Activated T-cell treated with anti-CD3 and anti-CD28 coated beads, Interleukin-2, amount 50 U/mL, for 1 hour (primary cell): ENCODE measurements at regions not wholly inside any gene's neighbourhood (a gene's known extent, or its start where the extent isn't known, plus 50 kb on each side); places are given as distances from the start of the nearest gene placed in this dataset.
"Not testable (repeated sequence)": the region's sequence is repeated elsewhere in the genome, so short reads cannot be mapped to it uniquely, and the experiment has no call there.

Experiments used
- DNase-seq: peaks from one replicate; pipeline ENCODE4 v3.0.0-alpha.2; 2020

DNA sequence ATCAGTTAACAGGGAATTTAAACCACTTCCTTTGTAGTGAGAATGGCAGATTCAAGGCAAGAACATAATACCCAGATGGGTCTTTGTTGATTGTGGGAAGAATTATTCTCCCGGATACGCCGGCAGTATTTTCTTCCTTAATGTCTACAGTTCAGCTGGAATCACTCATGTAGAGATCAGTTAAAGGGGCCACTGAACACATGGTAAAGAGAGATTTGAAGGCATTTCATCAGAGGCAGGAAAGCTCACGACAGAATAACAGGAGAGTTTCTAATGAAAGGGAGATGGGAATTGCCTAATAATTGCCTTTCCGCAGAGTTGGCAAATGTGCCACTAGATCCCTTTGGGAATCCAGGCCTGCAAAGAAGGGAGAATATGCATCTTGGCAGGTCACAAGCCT, 327.7 kb upstream of the ZNF804A start:
- DNase-seq: no peak

- DNase-seq: no peak
Measured at GRCh38 chr2:184272056-184272455, 326.3 kb upstream of the ZNF804A start.

- no peak for DNase-seq
Measured at GRCh38 chr2:184294831-184295230, 303.5 kb upstream of the ZNF804A start.

DNA sequence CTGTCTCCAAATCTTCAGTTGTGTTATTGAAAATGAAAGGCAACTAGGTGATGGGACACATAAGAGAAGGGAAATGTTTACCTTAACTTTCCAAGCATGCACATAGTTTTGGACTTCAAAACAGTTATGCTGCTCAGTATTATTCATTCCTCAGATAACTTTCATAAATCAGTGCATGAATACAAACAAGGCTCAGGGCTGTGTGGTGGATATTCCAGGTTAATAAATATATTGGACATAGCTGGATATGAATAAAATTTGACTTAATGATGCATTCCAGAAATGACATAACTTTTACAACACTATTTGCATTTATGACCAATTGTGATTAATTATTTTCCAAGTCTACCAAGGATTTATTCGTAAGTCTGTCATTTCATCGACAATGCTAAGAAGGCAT, 301.2 kb upstream of the ZNF804A start:
- no peak for DNase-seq

- DNase-seq: no peak
Measured at GRCh38 chr2:184302506-184302905, 295.8 kb upstream of the ZNF804A start.

DNA sequence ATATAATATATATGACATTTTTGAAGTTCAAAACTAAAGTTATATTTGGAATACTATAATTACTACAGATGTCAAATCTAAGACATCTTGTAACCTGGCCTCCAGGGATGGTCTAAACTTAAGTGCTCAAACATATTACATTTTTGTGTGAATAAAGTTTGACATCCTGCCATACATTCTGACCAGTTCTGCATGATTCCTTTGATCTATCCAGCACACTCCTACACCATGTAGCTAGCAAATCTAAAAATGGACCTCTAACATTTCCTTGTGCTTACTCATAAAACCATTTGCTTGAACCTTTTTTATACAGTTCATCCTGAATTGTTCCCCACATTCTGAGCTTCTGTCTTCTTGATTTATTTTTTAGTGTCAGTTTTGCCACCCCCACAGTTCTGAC, 294.3 kb upstream of the ZNF804A start:
- no peak for DNase-seq

- no peak for DNase-seq
Measured at GRCh38 chr2:184305105-184305504, 293.2 kb upstream of the ZNF804A start.

- DNase-seq: no peak
Measured at GRCh38 chr2:184308706-184309105, 289.6 kb upstream of the ZNF804A start.

DNA sequence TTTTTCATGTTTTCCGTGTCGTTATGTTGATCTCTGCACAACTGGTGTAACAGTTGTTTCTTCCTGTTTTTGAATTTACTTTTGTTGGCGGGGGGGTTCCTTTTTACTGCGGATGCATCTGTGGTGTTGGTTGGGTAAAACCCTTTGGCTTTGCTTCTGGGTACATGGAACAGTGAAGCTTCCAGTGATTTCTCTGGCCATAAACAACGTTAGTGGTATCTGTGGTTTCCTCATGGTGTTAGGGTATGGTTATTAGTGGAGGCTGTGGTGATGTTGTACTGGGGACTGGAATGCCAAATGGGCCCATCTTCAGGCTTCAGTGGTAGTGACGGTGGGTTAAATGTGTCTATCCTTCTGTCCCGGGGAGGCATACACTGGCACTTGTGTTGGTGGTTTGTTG, 285.4 kb upstream of the ZNF804A start:
- no peak for DNase-seq

DNA sequence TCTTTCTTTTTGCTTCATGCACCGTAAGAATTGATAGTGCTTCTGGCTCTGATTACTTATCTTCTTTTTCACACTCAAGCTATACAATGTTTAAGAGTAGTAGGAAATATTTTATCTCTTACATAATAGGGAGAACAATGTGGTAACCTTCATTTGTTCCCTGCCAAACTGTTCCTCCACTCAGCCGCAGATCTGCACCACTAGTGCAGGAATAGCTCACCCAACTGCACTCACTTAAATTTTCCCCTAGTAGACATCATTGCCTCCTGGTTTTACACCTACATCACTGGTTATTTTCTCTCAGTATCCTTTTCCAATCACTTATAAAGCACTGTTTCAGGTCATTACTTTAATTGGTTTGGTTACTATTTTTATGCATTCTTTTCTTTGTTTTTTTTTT, 283.5 kb upstream of the ZNF804A start:
- DNase-seq: no peak

DNA sequence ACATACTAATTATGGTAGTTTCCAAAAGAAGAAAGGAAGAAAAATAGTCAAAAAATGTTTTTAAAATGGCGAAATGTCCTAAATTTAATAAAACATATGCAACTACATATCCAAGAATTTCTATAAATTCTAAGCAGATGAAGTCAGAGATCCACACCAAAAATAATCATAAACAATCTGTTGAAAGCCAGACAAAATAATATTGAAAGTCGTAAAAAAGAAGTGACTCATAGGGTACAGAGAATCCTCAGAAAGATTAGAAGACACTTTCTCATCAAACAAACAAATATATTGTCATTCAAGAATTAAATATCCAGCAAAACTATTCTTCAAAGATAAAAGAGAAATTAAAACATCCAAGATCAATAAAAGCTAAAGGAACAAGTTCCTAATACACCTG, 281.4 kb upstream of the ZNF804A start:
- no peak for DNase-seq

DNA sequence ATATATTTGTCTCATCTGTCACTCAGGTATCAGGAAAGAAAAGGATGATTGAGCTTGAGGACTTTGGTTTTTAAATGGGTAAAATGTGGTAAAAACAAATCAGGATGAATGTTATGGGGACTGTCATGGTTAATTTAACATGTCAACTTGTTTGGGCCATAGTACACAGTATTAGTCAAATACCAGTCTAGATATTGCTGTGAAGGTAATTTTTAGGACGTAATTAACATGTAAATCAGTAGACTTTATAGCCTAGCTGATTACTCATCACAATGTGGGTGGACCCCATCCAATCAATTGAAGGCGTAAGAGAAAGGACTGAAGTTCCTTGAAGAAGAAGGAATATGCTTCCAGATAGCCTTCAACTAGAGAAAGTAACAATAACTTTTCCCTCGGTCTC, 275.7 kb upstream of the ZNF804A start:
- DNase-seq: no peak

DNA sequence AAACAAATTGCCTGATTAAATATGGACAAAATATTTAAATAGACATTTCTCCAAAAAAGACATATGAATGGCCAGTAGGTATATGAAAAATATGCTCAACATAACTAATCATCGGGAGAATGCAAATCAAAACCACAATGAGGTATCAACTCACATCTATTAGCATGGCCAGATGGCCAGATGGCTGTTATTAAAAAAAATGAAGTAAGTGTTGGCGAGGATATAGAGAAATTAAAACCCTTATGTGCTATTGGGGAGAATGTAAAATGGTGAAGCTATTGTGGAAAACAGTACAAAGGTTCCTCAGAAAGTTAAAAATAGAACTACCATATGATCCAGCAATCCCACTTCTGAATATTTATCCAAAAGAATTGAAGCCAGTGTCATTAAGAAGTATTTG, 272.3 kb upstream of the ZNF804A start:
- no peak for DNase-seq

GRCh38 chr2:184327805-184328204, 270.5 kb upstream of the ZNF804A start:
- DNase-seq: not testable (repeated sequence)

- DNase-seq: not testable (repeated sequence)
Measured at GRCh38 chr2:184330561-184330960, 267.8 kb upstream of the ZNF804A start.

DNA sequence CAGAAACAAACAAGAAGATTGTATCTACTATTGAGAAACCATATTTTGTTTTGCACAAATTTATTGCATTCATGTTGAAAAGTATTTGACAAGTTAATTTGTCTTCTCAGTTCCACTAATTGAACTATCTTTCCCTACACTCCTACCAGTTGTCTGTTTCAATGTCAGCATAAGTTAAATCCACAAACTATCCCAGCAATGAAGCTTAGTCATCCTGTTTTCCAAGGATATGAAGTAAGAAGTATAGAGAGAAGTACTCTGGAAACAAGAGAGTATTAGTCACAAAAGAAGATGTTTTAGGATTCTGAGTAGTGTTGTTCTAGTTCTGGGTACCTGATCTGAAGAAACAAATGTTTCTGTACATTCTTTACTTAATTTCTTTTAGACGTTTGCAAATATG, 261.6 kb upstream of the ZNF804A start:
- DNase-seq: no peak

DNA sequence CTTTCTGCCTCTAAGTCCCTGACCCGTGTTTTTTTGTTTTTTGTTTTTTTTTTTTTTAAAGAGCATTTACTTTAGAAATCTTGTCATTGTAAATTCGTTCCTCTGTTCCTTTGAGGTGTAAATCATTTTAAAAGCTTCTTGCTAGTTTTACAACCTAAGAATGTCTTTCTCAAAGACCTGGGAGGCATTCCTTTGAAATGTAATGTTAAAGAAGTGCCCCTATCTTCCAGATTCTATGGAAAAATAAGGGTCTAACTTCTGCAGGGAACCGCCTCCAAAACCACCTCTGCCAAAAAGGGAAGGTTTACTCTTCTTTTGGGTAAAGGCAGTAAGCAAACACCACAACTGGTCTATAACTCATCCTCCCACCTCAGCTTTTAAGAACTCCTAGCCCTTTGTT, 259.6 kb upstream of the ZNF804A start:
- no peak for DNase-seq

DNA sequence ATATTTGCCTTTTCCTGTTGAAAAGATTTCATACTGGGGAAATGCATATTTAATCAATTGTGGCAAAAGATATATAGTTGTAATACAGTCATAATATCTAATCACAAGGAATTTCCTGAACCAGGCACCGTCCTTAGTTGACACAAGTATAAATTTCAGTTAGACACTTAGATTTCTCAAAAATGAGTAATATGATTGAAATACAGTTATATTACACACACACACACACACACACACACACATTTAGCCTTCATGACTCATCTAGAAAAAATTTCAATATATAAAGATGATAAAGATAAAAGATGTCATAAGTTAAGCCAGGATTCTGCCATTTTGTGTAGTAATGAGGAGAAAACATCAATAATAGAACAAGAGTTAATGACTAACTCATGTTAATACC, 258.4 kb upstream of the ZNF804A start:
- DNase-seq: no peak

- DNase-seq: no peak
Measured at GRCh38 chr2:184346338-184346862, 251.9 kb upstream of the ZNF804A start.

DNA sequence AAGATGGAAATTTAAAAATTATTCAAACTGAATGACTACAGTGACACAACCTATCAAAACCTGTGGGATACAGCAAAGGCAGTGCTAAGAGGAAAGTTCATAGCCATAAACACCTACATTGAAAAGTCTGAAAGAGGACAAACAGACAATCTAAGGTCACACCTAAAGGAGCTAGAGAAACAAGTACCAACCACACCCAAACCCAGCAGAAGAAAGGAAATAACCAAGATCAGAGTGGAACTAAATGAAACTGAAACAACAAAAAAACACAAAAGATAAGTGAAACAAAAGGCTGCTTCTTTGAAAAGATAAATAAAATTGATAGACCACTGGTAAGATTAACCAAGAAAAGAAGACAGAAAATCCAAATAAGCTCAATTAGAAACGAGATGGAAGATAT, 247.2 kb upstream of the ZNF804A start:
- no peak for DNase-seq

GRCh38 chr2:184357033-184357432, 241.3 kb upstream of the ZNF804A start:
- no peak for DNase-seq

GRCh38 chr2:184359379-184359778, 238.9 kb upstream of the ZNF804A start:
- DNase-seq: no peak

GRCh38 chr2:184363213-184363612, 235.1 kb upstream of the ZNF804A start:
- DNase-seq: no peak

- no peak for DNase-seq
Measured at GRCh38 chr2:184367211-184367610, 231.1 kb upstream of the ZNF804A start.

DNA sequence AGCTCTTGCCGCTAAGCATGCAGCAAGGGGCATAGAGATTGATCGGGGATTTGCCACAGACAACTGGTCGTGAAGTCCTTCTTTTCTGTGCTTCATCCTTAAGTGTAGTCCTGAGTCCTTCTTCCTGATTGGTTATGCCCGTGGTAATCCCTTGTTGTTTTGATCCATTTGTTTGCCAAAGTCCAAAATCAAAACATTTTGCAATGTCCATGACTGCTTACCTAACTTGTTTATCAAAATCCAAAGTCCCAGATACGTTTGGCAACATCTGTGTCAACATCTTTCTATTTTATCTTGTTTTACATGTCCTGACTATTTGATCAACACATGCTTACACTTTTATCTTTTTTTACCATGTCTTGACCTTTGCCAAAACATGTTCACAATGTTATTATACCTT, 229.0 kb upstream of the ZNF804A start:
- DNase-seq: no peak

DNA sequence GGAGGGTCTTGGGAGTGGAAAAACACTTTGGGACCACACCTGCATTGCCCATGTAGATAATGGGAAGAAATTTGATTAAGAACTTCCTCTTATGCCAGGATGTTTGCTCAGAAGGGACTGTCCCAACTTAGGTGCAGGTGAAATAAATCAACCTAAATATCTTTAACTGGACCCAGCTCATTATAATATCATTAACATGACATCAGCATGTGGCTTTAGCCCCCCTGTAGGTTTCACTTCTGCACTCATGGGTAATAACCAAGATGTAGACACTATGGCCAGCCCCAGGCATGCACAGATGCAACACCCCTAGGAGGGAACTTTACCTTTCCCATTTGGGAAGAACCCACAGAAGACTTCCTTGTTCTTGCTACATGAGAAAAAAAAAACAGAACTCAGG, 227.4 kb upstream of the ZNF804A start:
- no peak for DNase-seq
